Adrenal gland (tissue), 9 donors: ENCODE measurements at regions not wholly inside any gene's neighbourhood (a gene's known extent, or its start where the extent isn't known, plus 50 kb on each side); places are given as distances from the start of the nearest gene placed in this dataset.

Experiments
- DNase-seq, 7 donors: peaks; one replicate each; pipeline ENCODE4 v3.0.0-alpha.2; 2019 to 2020
- H3K27ac ChIP-seq, 5 donors: fragments of 200-600 bp; sonication (generic) in 4 of 5; 1 replicate in 3 of 5; 2 replicates in 2 of 5; pipeline versions ENCODE4 v1.5.1 to v1.8.0; 2016 to 2020; ENCODE audit warnings: mild to moderate bottlenecking in 1 of 5
- H3K27me3 ChIP-seq: fragments of 200-600 bp; 2 replicates; pipeline ENCODE4 v1.8.0; 2021
- H3K36me3 ChIP-seq, 2 donors: fragments of 200-600 bp; replicated peaks in 1 of 2; 1 replicate in 1 of 2; 2 replicates in 1 of 2; pipeline versions ENCODE4 v1.5.1 to v1.8.0; 2018 to 2022
- H3K4me1 ChIP-seq, 2 donors: fragments of 200-600 bp; replicated peaks in 1 of 2; 1 replicate in 1 of 2; 2 replicates in 1 of 2; pipeline versions ENCODE4 v1.5.1 to v1.8.0; 2018 to 2021
- H3K4me3 ChIP-seq, 4 donors: fragments of 200-600 bp; sonication (generic) in 3 of 4; one replicate each; pipeline ENCODE4 v1.5.1; 2016 to 2018
- H3K9me3 ChIP-seq, 3 donors: fragments of 200-600 bp; sonication (generic) in 1 of 3; replicated peaks in 1 of 3; 1 replicate in 2 of 3; 2 replicates in 1 of 3; pipeline versions ENCODE4 v1.5.1 to v1.8.0; 2016 to 2021
- CTCF ChIP-seq, 6 experiments: fragments of 450-650 bp in 4 of 6; fragments of 200-600 bp in 2 of 6; sonication (generic) in 1 of 6; IDR thresholded peaks; 1 replicate in 5 of 6; 2 replicates in 1 of 6; pipeline versions ENCODE4 v1.5.1 to v1.8.0; 2016 to 2021; ENCODE audit warnings: antibody characterized with exemption in 6 of 6, mild to moderate bottlenecking in 2 of 6, moderate library complexity in 1 of 6
- POLR2A ChIP-seq, 2 donors: fragments of 450-650 bp; IDR thresholded peaks; one replicate each; pipeline ENCODE4 v1.6.1; 2017; ENCODE audit warnings: antibody characterized with exemption in 2 of 2, mild to moderate bottlenecking in 2 of 2, moderate library complexity in 1 of 2
- WGBS, 4 donors: extraction: QIAGEN DNeasy Blood & Tissue Kit in 2 of 4; methylation state at CpG; one replicate each; pipeline versions ENCODE4 v1.1.5 to v1.1.7; 2013 to 2017; 5-methylcytosine and 5-hydroxymethylcytosine counted together
- intact Hi-C, 2 donors: fragments of 100-400 bp; cut with DNase I; formaldehyde crosslinking; loops; one replicate each; pipeline versions ENCODE4 v1.14.1 to v1.15.0; 2022 to 2023
- donor health status: healthy with polysubstance abuse.
- donor health status: Bipolar disorder and iron deficiency.
- donor health status: DM: yes; HTN: yes; CAD: no.
- donor health status: DM: no; HTN: no; CAD: no.
- donor health status: DM: no; HTN: no; CAD: no.

- intact Hi-C loops: no loop called here
- Histone ChIP-seq H3K4me3 (no peak overlapping the region), H3K4me1 (no peaks in the 10 kb centered on the region), H3K9me3 (no peaks in the 10 kb centered on the region), H3K27ac (no peak overlapping the region), H3K27me3 (peaks cover 4% of the 10 kb centered on the region), H3K36me3 (no peaks in the 10 kb centered on the region)
- TF ChIP-seq CTCF (IDR thresholded peaks at IDR 0.05) (no peak), POLR2A (IDR thresholded peaks at IDR 0.05) (no peak)
- no peak for DNase-seq
- 87 to 97% (median 90%) methylated on average over 5 of the region's 5 CpGs for WGBS, 4 donors
Observed at GRCh38 chr18:78080761-78081160, 831.1 kb downstream of the GALR1 start.

GRCh38 chr18:78082816-78083215, 833.2 kb downstream of the GALR1 start:
- H3K27me3 ChIP-seq: no peaks in the 10 kb centered on the region
- no peak overlapping the region for H3K4me3 ChIP-seq
- H3K36me3 ChIP-seq: no peaks in the 10 kb centered on the region
- H3K4me1 ChIP-seq: no peaks in the 10 kb centered on the region
- TF ChIP-seq POLR2A (IDR thresholded peaks at IDR 0.05) (no peak), CTCF (IDR thresholded peaks at IDR 0.05) (no peak)
- intact Hi-C loops: no loop called here
- no peak for DNase-seq
- H3K27ac ChIP-seq: no peak overlapping the region
- WGBS, 4 donors: 53 to 80% (median 70%) methylated on average over 1 to 7 of the region's 7 CpGs
- H3K9me3 ChIP-seq: no peaks in the 10 kb centered on the region

GRCh38 chr18:78085241-78086185, 835.9 kb downstream of the GALR1 start:
- TF ChIP-seq POLR2A (IDR thresholded peaks at IDR 0.05): no peak
- no peak for TF ChIP-seq CTCF (IDR thresholded peaks at IDR 0.05)
- Histone ChIP-seq H3K4me1 (no peaks in the 10 kb centered on the region), H3K4me3 (no peak overlapping the region), H3K27ac (no peak overlapping the region), H3K36me3 (no peaks in the 10 kb centered on the region), H3K9me3 (no peaks in the 10 kb centered on the region), H3K27me3 (no peaks in the 10 kb centered on the region)
- no peak for DNase-seq
- intact Hi-C loops: no loop called here
- 89 to 91% (median 90%) methylated on average over 38 to 43 of the region's 43 CpGs for WGBS, 4 donors

- 79 to 92% (median 88%) methylated on average over 10 of the region's 10 CpGs for WGBS, 4 donors
Observed at GRCh38 chr18:78086931-78087330, 837.3 kb downstream of the GALR1 start.

More at GRCh38 chr18:78086931-78087330, 837.3 kb downstream of the GALR1 start:
- Histone ChIP-seq H3K36me3 (no peaks in the 10 kb centered on the region), H3K27me3 (no peaks in the 10 kb centered on the region), H3K9me3 (no peaks in the 10 kb centered on the region), H3K27ac (no peak overlapping the region), H3K4me1 (no peaks in the 10 kb centered on the region), H3K4me3 (no peak overlapping the region)
- no peak for DNase-seq
- intact Hi-C loops: no loop called here
- TF ChIP-seq CTCF (IDR thresholded peaks at IDR 0.05): no peak
- no peak for TF ChIP-seq POLR2A (IDR thresholded peaks at IDR 0.05)
